Mesodermal cell (in vitro differentiated cells): ENCODE measurements at regions not wholly inside any gene's neighbourhood (a gene's known extent, or its start where the extent isn't known, plus 50 kb on each side); places are given as distances from the start of the nearest gene placed in this dataset.
A peak's percentile ranks its signal among the peaks of the same experiment; 100 is the strongest.

Experiments
- H3K27ac ChIP-seq: 2 replicates; pipeline ENCODE4 v1.7.0; 2013; ENCODE audit warnings: mild to moderate bottlenecking, low read depth, low read length, moderate library complexity; ENCODE audit not compliant: severe bottlenecking
- H3K36me3 ChIP-seq: 2 replicates; pipeline ENCODE4 v1.7.1; 2013; ENCODE audit warnings: mild to moderate bottlenecking, low read length, moderate library complexity; ENCODE audit not compliant: control insufficient read depth, insufficient read depth
- H3K4me1 ChIP-seq: one replicate; pipeline ENCODE4 v1.7.1; 2013; ENCODE audit warnings: mild to moderate bottlenecking, low read length; ENCODE audit not compliant: insufficient read depth, control insufficient read depth, poor library complexity, severe bottlenecking
- H3K4me3 ChIP-seq: 2 replicates; pipeline ENCODE4 v1.7.0; 2013; ENCODE audit warnings: low read length, control low read depth, mild to moderate bottlenecking; ENCODE audit not compliant: insufficient read depth, poor library complexity, severe bottlenecking; ENCODE audit errors: extremely low read depth
- H3K9me3 ChIP-seq: 2 replicates; pipeline ENCODE4 v1.7.1; 2013; ENCODE audit warnings: mild to moderate bottlenecking, low read length, moderate library complexity; ENCODE audit not compliant: control insufficient read depth
- WGBS, 2 experiments: methylation state at CpG; one replicate each; pipeline ENCODE4 v1.1.5; 2013; ENCODE audit warnings: missing lambda C conversion rate in 2 of 2; ENCODE audit not compliant: insufficient coverage in 2 of 2; 5-methylcytosine and 5-hydroxymethylcytosine counted together

- no peaks in the 10 kb centered on the region for H3K4me1 ChIP-seq
- no peaks in the 10 kb centered on the region for H3K36me3 ChIP-seq
- 83 to 85% methylated on average over 6 to 7 of the region's 7 CpGs for WGBS, 2 experiments
- H3K27ac ChIP-seq: no peak overlapping the region
- H3K9me3 ChIP-seq: no peaks in the 10 kb centered on the region
- H3K4me3 ChIP-seq: no peak overlapping the region
These were observed 303.2 kb downstream of the ACTL7B start for GRCh38 chr9:108552459-108553040.

GRCh38 chr9:108551030-108551841 is 304.6 kb downstream of the ACTL7B start:
- Histone ChIP-seq H3K36me3 (no peaks in the 10 kb centered on the region), H3K27ac (no peak overlapping the region), H3K4me1 (no peaks in the 10 kb centered on the region), H3K4me3 (no peak overlapping the region), H3K9me3 (no peaks in the 10 kb centered on the region)
- WGBS, 2 experiments: 78 to 87% methylated on average over 9 to 11 of the region's 12 CpGs

- no peaks in the 10 kb centered on the region for H3K4me1 ChIP-seq
- no peak overlapping the region for H3K4me3 ChIP-seq
- H3K36me3 ChIP-seq: no peaks in the 10 kb centered on the region
- whole genome bisulfite sequencing, 2 experiments: 92 to 95% methylated on average over 4 of the region's 4 CpGs
- H3K27ac ChIP-seq: no peak overlapping the region
- no peaks in the 10 kb centered on the region for H3K9me3 ChIP-seq
These were observed 305.7 kb downstream of the ACTL7B start for GRCh38 chr9:108550106-108550505.

GRCh38 chr9:108549184-108549583 is 306.6 kb downstream of the ACTL7B start:
- H3K27ac ChIP-seq: no peak overlapping the region
- no peak overlapping the region for H3K4me3 ChIP-seq

GRCh38 chr9:108547411-108548135 is 308.2 kb downstream of the ACTL7B start:
- no CpG with 5 or more reads among the region's 4 CpGs for WGBS, 2 experiments
- Histone ChIP-seq H3K4me3 (no peak overlapping the region), H3K4me1 (no peaks in the 10 kb centered on the region), H3K27ac (no peak overlapping the region), H3K36me3 (no peaks in the 10 kb centered on the region), H3K9me3 (no peaks in the 10 kb centered on the region)

More at GRCh38 chr9:108549184-108549583, 306.6 kb downstream of the ACTL7B start:
- 75 to 89% methylated on average over 3 of the region's 3 CpGs for WGBS, 2 experiments
- H3K9me3 ChIP-seq: no peaks in the 10 kb centered on the region
- H3K4me1 ChIP-seq: no peaks in the 10 kb centered on the region
- H3K36me3 ChIP-seq: no peaks in the 10 kb centered on the region

GRCh38 chr9:108546215-108546614 is 309.6 kb downstream of the ACTL7B start:
- Histone ChIP-seq H3K27ac (no peak overlapping the region), H3K36me3 (no peaks in the 10 kb centered on the region), H3K4me3 (no peak overlapping the region), H3K4me1 (no peaks in the 10 kb centered on the region), H3K9me3 (no peaks in the 10 kb centered on the region)
- WGBS, 2 experiments: no CpG with 5 or more reads among the region's 2 CpGs

- no peak overlapping the region for H3K4me3 ChIP-seq
- H3K36me3 ChIP-seq: no peaks in the 10 kb centered on the region
- H3K9me3 ChIP-seq: no peaks in the 10 kb centered on the region
- WGBS, 2 experiments: 97 to 98% methylated on average over 3 to 4 of the region's 4 CpGs
- no peak overlapping the region for H3K27ac ChIP-seq
- no peaks in the 10 kb centered on the region for H3K4me1 ChIP-seq
These were observed 310.4 kb downstream of the ACTL7B start for GRCh38 chr9:108545436-108545835.

- no peaks in the 10 kb centered on the region for H3K4me1 ChIP-seq
- no peaks in the 10 kb centered on the region for H3K9me3 ChIP-seq
- H3K4me3 ChIP-seq: no peak overlapping the region
- H3K27ac ChIP-seq: peak overlapping the region; percentile 5
- no peaks in the 10 kb centered on the region for H3K36me3 ChIP-seq
- WGBS, 2 experiments: 94 to 96% methylated on average over 2 of the region's 2 CpGs
These were observed 310.9 kb downstream of the ACTL7B start for GRCh38 chr9:108544866-108545265.

- 0% methylated on average over 1 of the region's 5 CpGs; no CpG with 5 or more reads in 1 of the 2 experiments for WGBS, 2 experiments
- no peaks in the 10 kb centered on the region for H3K9me3 ChIP-seq
- H3K4me1 ChIP-seq: no peaks in the 10 kb centered on the region
- H3K27ac ChIP-seq: no peak overlapping the region
- no peak overlapping the region for H3K4me3 ChIP-seq
- no peaks in the 10 kb centered on the region for H3K36me3 ChIP-seq
These were observed 312.5 kb downstream of the ACTL7B start for GRCh38 chr9:108543251-108543778.

- Histone ChIP-seq H3K4me3 (no peak overlapping the region), H3K36me3 (no peaks in the 10 kb centered on the region), H3K4me1 (no peaks in the 10 kb centered on the region), H3K27ac (no peak overlapping the region), H3K9me3 (no peaks in the 10 kb centered on the region)
- WGBS, 2 experiments: 92% methylated on average over 2 to 6 of the region's 7 CpGs
These were observed 318.0 kb downstream of the ACTL7B start for GRCh38 chr9:108537756-108538155.
